K562 (cell line): ENCODE measurements at regions not wholly inside any gene's neighbourhood (a gene's known extent, or its start where the extent isn't known, plus 50 kb on each side); places are given as distances from the start of the nearest gene placed in this dataset.

Experiments used
- ATAC-seq: fragments of 200-7000 bp; cut with Tn5 transposase; 3 replicates; pipeline ENCODE4 v1.9.1; 2020; ENCODE audit warnings: moderate library complexity
- BruUV-seq: library from RNA; stranded (reverse); fragments of 400-500 nt; replicated peaks from 2 replicates; lab custom pipeline; 2021; lab: Mats Ljungman, UMichigan
- CTCF ChIA-PET: fragments of 300-600 bp; formaldehyde crosslinking; extraction: SDS; loops from one replicate; lab custom pipeline; 2021; ENCODE audit warnings: low intra/inter-chr PET ratio; lab: Yijun Ruan, JAX
- POLR2A ChIA-PET: fragments of 300-600, 350-650 bp; sonication (Branson Sonifier 250); formaldehyde crosslinking; extraction: SDS; loops from one replicate; lab custom pipeline; 2021; ENCODE audit warnings: antibody characterized with exemption, inconsistent platforms; lab: Yijun Ruan, JAX
- DNase-seq, 4 experiments: peaks; one replicate each; pipeline versions ENCODE4 v3.0.0 to v3.0.0-alpha.2; 2011 to 2018; ENCODE audit warnings: low spot score in 3 of 4, mixed read lengths in 3 of 4; ENCODE audit errors: extremely low read depth in 1 of 4
- FAIRE-seq: peaks from 2 replicates; lab custom pipeline; 2011; peaks lifted over from hg19 to GRCh38; lab: Jason Lieb, UNC
- H2AFZ ChIP-seq: 2 replicates; pipeline ENCODE4 v1.6.0; 2011; ENCODE audit warnings: low read depth, low read length, control low read depth, inconsistent platforms
- H3K27ac ChIP-seq: fragments of 200-600 bp; 3 replicates; pipeline ENCODE4 v1.8.0; 2011; ENCODE audit warnings: low read depth, mild to moderate bottlenecking, control low read depth, inconsistent platforms, low read length, moderate library complexity, mixed read lengths; ENCODE audit errors: extremely low read depth
- H3K27me3 ChIP-seq, 2 experiments: fragments of 300-600 bp in 1 of 2; 2 replicates in 1 of 2; 3 replicates in 1 of 2; pipeline versions ENCODE4 v1.6.0 to v1.8.0; 2011; ENCODE audit warnings: inconsistent platforms in 2 of 2, low read length in 2 of 2, mild to moderate bottlenecking in 1 of 2, mixed read lengths in 1 of 2, moderate library complexity in 1 of 2; ENCODE audit not compliant: control insufficient read depth in 2 of 2, insufficient read depth in 2 of 2
- H3K36me3 ChIP-seq: fragments of 300-600 bp; 3 replicates; pipeline ENCODE4 v1.8.0; 2011; ENCODE audit warnings: mild to moderate bottlenecking, low read length, inconsistent platforms; ENCODE audit not compliant: control insufficient read depth, insufficient read depth
- H3K4me1 ChIP-seq, 2 experiments: fragments of 200-600 bp in 1 of 2; replicated peaks in 1 of 2; 2 replicates in 1 of 2; 3 replicates in 1 of 2; pipeline versions ENCODE4 v1.5.1 to v1.8.0; 2011; ENCODE audit warnings: inconsistent platforms in 2 of 2, low read length in 2 of 2, mild to moderate bottlenecking in 1 of 2, mixed read lengths in 1 of 2, moderate library complexity in 1 of 2; ENCODE audit not compliant: control insufficient read depth in 2 of 2, insufficient read depth in 2 of 2
- H3K4me2 ChIP-seq: 2 replicates; pipeline ENCODE4 v1.6.1; 2011; ENCODE audit warnings: low read length, control low read depth, inconsistent platforms, mixed read lengths; ENCODE audit not compliant: insufficient read depth
- H3K4me3 ChIP-seq: fragments of 200-600 bp; sonication (generic), shearing (Covaris generic); 2 replicates; pipeline ENCODE4 v1.5.1; 2016; ENCODE audit warnings: control low read depth, inconsistent platforms
- H3K79me2 ChIP-seq: fragments of 200-600 bp; 3 replicates; pipeline ENCODE4 v1.8.0; 2011; ENCODE audit warnings: low read length, inconsistent platforms; ENCODE audit not compliant: control insufficient read depth, insufficient read depth
- H3K9ac ChIP-seq, 2 experiments: 2 replicates each; pipeline versions ENCODE4 v1.6.0 to v1.6.1; 2011; ENCODE audit warnings: low read depth in 2 of 2, low read length in 2 of 2, control low read depth in 1 of 2, inconsistent platforms in 1 of 2, mild to moderate bottlenecking in 1 of 2, mixed read lengths in 1 of 2; ENCODE audit not compliant: insufficient read depth in 1 of 2
- H3K9me1 ChIP-seq: one replicate; pipeline ENCODE4 v1.6.0; 2011; ENCODE audit warnings: inconsistent platforms, mild to moderate bottlenecking, low read length, moderate library complexity; ENCODE audit not compliant: control insufficient read depth, insufficient read depth
- H3K9me3 ChIP-seq: replicated peaks from 2 replicates; pipeline ENCODE4 v1.5.1; 2011; ENCODE audit warnings: low read depth, low read length, inconsistent platforms; ENCODE audit not compliant: control insufficient read depth, insufficient read depth
- H4K20me1 ChIP-seq: replicated peaks from 2 replicates; pipeline ENCODE4 v1.6.1; 2011; ENCODE audit warnings: low read length, inconsistent platforms, mixed read lengths; ENCODE audit not compliant: control insufficient read depth, insufficient read depth
- BMI1 ChIP-seq: fragments of 150-350 bp; IDR thresholded peaks from 2 replicates; pipeline ENCODE4 v1.6.1; 2014; ENCODE audit warnings: low read length
- BRCA1 ChIP-seq, 2 experiments: fragments of 450-650 bp in 1 of 2; sonication (generic) in 1 of 2; formaldehyde crosslinking in 1 of 2; IDR thresholded peaks; 2 replicates each; pipeline versions ENCODE4 v1.5.0 to v1.6.1; 2017 to 2020; ENCODE audit warnings: mild to moderate bottlenecking in 1 of 2, missing genetic modification reagents in 1 of 2
- GABPB1 ChIP-seq: sonication (generic); formaldehyde crosslinking; IDR thresholded peaks from 2 replicates; pipeline ENCODE4 v1.8.0; 2022; ENCODE audit warnings: mild to moderate bottlenecking, missing genetic modification reagents
- GTF2A2 ChIP-seq: IDR thresholded peaks from 2 replicates; pipeline ENCODE4 v1.6.1; 2016; ENCODE audit warnings: mild to moderate bottlenecking, missing genetic modification characterization, missing compliant biosample characterization
- NR1H2 ChIP-seq: sonication (generic); formaldehyde crosslinking; IDR thresholded peaks from 2 replicates; pipeline ENCODE4 v1.4.0; 2020; ENCODE audit warnings: mild to moderate bottlenecking, missing genetic modification reagents
- PML ChIP-seq: IDR thresholded peaks from 2 replicates; pipeline ENCODE4 v1.6.1; 2012; ENCODE audit warnings: low read length, inconsistent platforms
- SLC30A9 ChIP-seq: fragments of 250-450 bp; sonication (Bioruptor Pico); IDR thresholded peaks from 2 replicates; pipeline ENCODE4 v1.8.0; 2022; ENCODE audit warnings: mild to moderate bottlenecking, moderate library complexity
- SMAD1 ChIP-seq: fragments of 150-350 bp; IDR thresholded peaks from 2 replicates; pipeline ENCODE4 v1.6.1; 2014; ENCODE audit warnings: low read length, low read depth; ENCODE audit not compliant: partially characterized antibody
- XRCC3 ChIP-seq: fragments of 450-650 bp; IDR thresholded peaks from 2 replicates; pipeline ENCODE4 v1.6.1; 2017; ENCODE audit warnings: mild to moderate bottlenecking, moderate library complexity
- ZC3H4 ChIP-seq: sonication (generic); formaldehyde crosslinking; IDR thresholded peaks from 2 replicates; pipeline ENCODE4 v1.9.0; 2021; ENCODE audit warnings: missing genetic modification reagents, borderline replicate concordance
- WGBS: fragments of 100-300 bp; shearing (Covaris generic); methylation state at CpG from one replicate; pipeline ENCODE4 v1.1.6; 2016; ENCODE audit warnings: low coverage, mixed read lengths; ENCODE audit not compliant: insufficient coverage; ENCODE audit errors: missing lambda C conversion rate; 5-methylcytosine and 5-hydroxymethylcytosine counted together
- in situ Hi-C: fragments of 300-500 bp; cut with MboI; formaldehyde crosslinking; loops from 4 replicates; pipeline ENCODE4 v1.15.0; 2018; ENCODE audit warnings: inconsistent platforms, mixed read lengths
- intact Hi-C: fragments of 100-400 bp; cut with micrococcal nuclease; formaldehyde crosslinking; loops from 2 replicates; pipeline ENCODE4 v1.14.2; 2022

DNA sequence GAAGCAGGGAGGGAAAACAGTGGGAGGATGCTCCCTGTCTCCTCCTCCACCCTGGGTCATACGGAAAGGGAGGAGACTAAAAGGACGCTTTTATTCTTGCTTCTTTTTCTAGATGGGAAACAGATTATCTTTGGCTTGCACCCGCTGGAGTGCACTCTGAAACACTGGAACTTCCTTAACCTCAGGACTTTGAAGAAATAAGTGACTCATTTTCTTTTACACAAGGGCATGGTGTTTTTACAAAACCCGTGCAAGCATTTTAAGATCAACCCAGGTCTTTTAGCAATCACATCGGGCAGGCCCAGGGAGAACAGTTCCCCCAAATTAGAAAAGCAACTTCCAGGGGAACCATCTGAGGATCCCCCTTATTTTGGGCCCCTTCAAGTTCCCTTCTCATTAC is 80.9 kb upstream of the TSPAN11 start:
- in situ Hi-C loops (no loop called here), intact Hi-C loops (loop anchor here (2.0 kb wide), 2 partner anchors 393 to 401 kb away; no protein-coding TSS in a partner anchor)
- Histone ChIP-seq H3K9me1 (no peaks in the 10 kb centered on the region), H3K9ac (no peak overlapping the region), H3K4me3 (no peak overlapping the region), H2AFZ (no peak overlapping the region), H3K79me2 (no peaks in the 10 kb centered on the region), H3K27ac (no peak overlapping the region), H3K36me3 (no peaks in the 10 kb centered on the region), H4K20me1 (no peaks in the 10 kb centered on the region), H3K4me2 (no peak overlapping the region), H3K27me3 (peaks cover 5 to 13% of the 10 kb centered on the region in 2 experiments), H3K9me3 (no peaks in the 10 kb centered on the region), H3K4me1 (no peaks in the 10 kb centered on the region; a peak in 2 of 5 replicates)
- TF ChIP-seq XRCC3 = no peak
- TF ChIP-seq BRCA1 (IDR thresholded peaks at IDR 0.05) = no peak
- no peak for TF ChIP-seq BRCA1 (CRISPR knock-in tag; IDR thresholded peaks at IDR 0.05)
- no peak for TF ChIP-seq NR1H2 (CRISPR knock-in tag)
- no peak for TF ChIP-seq SLC30A9
- TF ChIP-seq PML = no peak
- TF ChIP-seq GABPB1 = no peak
- TF ChIP-seq ZC3H4 (CRISPR knock-in tag) = no peak
- no peak for TF ChIP-seq BMI1
- TF ChIP-seq GTF2A2 (tag) = no peak
- no peak for TF ChIP-seq SMAD1
- ATAC-seq (no peak), FAIRE-seq (no peak), DNase-seq (no peak)
- no TSS peak for BruUV-seq
- ChIA-PET CTCF (interaction anchor here (0.6 to 1.5 kb wide), 2 partner anchors 1324 to 1326 kb away, joined by 3 to 4 read pairs; no protein-coding TSS in a partner anchor), POLR2A (no interaction called here)
- WGBS = 0% methylated on average over 5 of the region's 5 CpGs
